WTC11 (cell line): ENCODE measurements at regions not wholly inside any gene's neighbourhood (a gene's known extent, or its start where the extent isn't known, plus 50 kb on each side); places are given as distances from the start of the nearest gene placed in this dataset.

Experiments used
- ATAC-seq: fragments of 200-7000 bp; cut with Tn5 transposase; 2 replicates; pipeline ENCODE4 v1.10.0; 2021; ENCODE audit warnings: mild to moderate bottlenecking, moderate library complexity
- CTCF ChIA-PET: fragments of 300-600 bp; sonication (Branson Sonifier 250); formaldehyde crosslinking; loops from one replicate; lab custom pipeline; 2021; ENCODE audit warnings: antibody characterized with exemption; lab: Charles Lee
- POLR2A ChIA-PET: fragments of 350-600 bp; sonication (Branson Sonifier 250); formaldehyde crosslinking; loops from one replicate; lab custom pipeline; 2021; ENCODE audit warnings: antibody characterized with exemption; lab: Charles Lee
- DNase-seq: peaks from one replicate; pipeline ENCODE4 v3.0.0; 2021; ENCODE audit warnings: low spot score
- H3K27ac Mint-ChIP-seq: 2 replicates; pipeline ENCODE4 v1.8.0; 2021; ENCODE audit warnings: mixed read lengths
- H3K27me3 Mint-ChIP-seq: 2 replicates; pipeline ENCODE4 v1.8.0; 2021; ENCODE audit warnings: low read depth, mild to moderate bottlenecking, moderate library complexity, mixed read lengths
- H3K36me3 Mint-ChIP-seq: 2 replicates; pipeline ENCODE4 v1.8.0; 2021; ENCODE audit warnings: mixed read lengths
- H3K4me1 Mint-ChIP-seq: 2 replicates; pipeline ENCODE4 v1.8.0; 2022; ENCODE audit warnings: mixed read lengths
- H3K4me3 Mint-ChIP-seq: 2 replicates; pipeline ENCODE4 v1.8.0; 2021; ENCODE audit warnings: mild to moderate bottlenecking, moderate library complexity, mixed read lengths
- H3K9me3 Mint-ChIP-seq: 2 replicates; pipeline ENCODE4 v1.8.0; 2021; ENCODE audit warnings: mixed read lengths
- EMX1 ChIP-seq: fragments of 250-450 bp; sonication (Bioruptor Pico); IDR thresholded peaks from 2 replicates; pipeline ENCODE4 v1.8.0; 2021; ENCODE audit warnings: mild to moderate bottlenecking
- ESRRA ChIP-seq: sonication (generic); formaldehyde crosslinking; IDR thresholded peaks from 2 replicates; pipeline ENCODE4 v1.8.1; 2022; ENCODE audit warnings: mild to moderate bottlenecking, missing genetic modification reagents, borderline replicate concordance
- FOXJ3 ChIP-seq: sonication (generic); formaldehyde crosslinking; IDR thresholded peaks from 2 replicates; pipeline ENCODE4 v1.9.0; 2021; ENCODE audit warnings: missing genetic modification reagents, mild to moderate bottlenecking, borderline replicate concordance
- FOXK1 ChIP-seq: sonication (generic); formaldehyde crosslinking; IDR thresholded peaks from 2 replicates; pipeline ENCODE4 v1.8.0; 2022; ENCODE audit warnings: mild to moderate bottlenecking, moderate library complexity, missing genetic modification reagents
- GABPB1 ChIP-seq: sonication (generic); formaldehyde crosslinking; IDR thresholded peaks from 2 replicates; pipeline ENCODE4 v1.8.1; 2023; ENCODE audit warnings: mild to moderate bottlenecking, missing genetic modification reagents
- JAZF1 ChIP-seq: fragments of 250-450 bp; sonication (Bioruptor Pico); IDR thresholded peaks from 2 replicates; pipeline ENCODE4 v1.9.0; 2021; ENCODE audit warnings: moderate library complexity, mild to moderate bottlenecking, inconsistent platforms
- NFATC4 ChIP-seq: fragments of 250-450 bp; sonication (Bioruptor Pico); IDR thresholded peaks from 2 replicates; pipeline ENCODE4 v1.9.0; 2021; ENCODE audit warnings: mild to moderate bottlenecking
- PRRX2 ChIP-seq: fragments of 250-450 bp; sonication (Bioruptor Pico); IDR thresholded peaks from 2 replicates; pipeline ENCODE4 v1.8.0; 2021; ENCODE audit warnings: mild to moderate bottlenecking
- SMAD4 ChIP-seq: sonication (generic); formaldehyde crosslinking; IDR thresholded peaks from 2 replicates; pipeline ENCODE4 v1.8.0; 2022; ENCODE audit warnings: mild to moderate bottlenecking, missing genetic modification reagents
- ZBTB21 ChIP-seq: sonication (generic); formaldehyde crosslinking; IDR thresholded peaks from 2 replicates; pipeline ENCODE4 v1.8.1; 2023; ENCODE audit warnings: mild to moderate bottlenecking, missing genetic modification reagents, borderline replicate concordance
- ZNF317 ChIP-seq: sonication (generic); formaldehyde crosslinking; IDR thresholded peaks from 2 replicates; pipeline ENCODE4 v1.8.1; 2023; ENCODE audit warnings: low read depth, mild to moderate bottlenecking, moderate library complexity, missing genetic modification reagents, borderline replicate concordance
- TF ChIP-seq, protein P1 (sequence below): sonication (generic); formaldehyde crosslinking; IDR thresholded peaks from 2 replicates; pipeline ENCODE4 v1.8.1; 2023; ENCODE audit warnings: mild to moderate bottlenecking, missing genetic modification reagents, moderate library complexity
- TF ChIP-seq, protein P2 (sequence below): sonication (generic); formaldehyde crosslinking; IDR thresholded peaks from 2 replicates; pipeline ENCODE4 v1.8.1; 2023; ENCODE audit warnings: mild to moderate bottlenecking, missing genetic modification reagents, borderline replicate concordance
- TF ChIP-seq, protein P3 (sequence below): fragments of 200-600 bp; IDR thresholded peaks from 2 replicates; pipeline ENCODE4 v1.8.0; 2022; ENCODE audit warnings: antibody characterized with exemption
- TF ChIP-seq, protein P4 (sequence below): fragments of 250-450 bp; sonication (Bioruptor Pico); IDR thresholded peaks from 2 replicates; pipeline ENCODE4 v1.9.0; 2021; ENCODE audit warnings: mild to moderate bottlenecking, borderline replicate concordance
- TF ChIP-seq, protein P5 (sequence below): sonication (generic); formaldehyde crosslinking; IDR thresholded peaks from 2 replicates; pipeline ENCODE4 v1.8.1; 2023; ENCODE audit warnings: mild to moderate bottlenecking, moderate library complexity, missing genetic modification reagents

DNA sequence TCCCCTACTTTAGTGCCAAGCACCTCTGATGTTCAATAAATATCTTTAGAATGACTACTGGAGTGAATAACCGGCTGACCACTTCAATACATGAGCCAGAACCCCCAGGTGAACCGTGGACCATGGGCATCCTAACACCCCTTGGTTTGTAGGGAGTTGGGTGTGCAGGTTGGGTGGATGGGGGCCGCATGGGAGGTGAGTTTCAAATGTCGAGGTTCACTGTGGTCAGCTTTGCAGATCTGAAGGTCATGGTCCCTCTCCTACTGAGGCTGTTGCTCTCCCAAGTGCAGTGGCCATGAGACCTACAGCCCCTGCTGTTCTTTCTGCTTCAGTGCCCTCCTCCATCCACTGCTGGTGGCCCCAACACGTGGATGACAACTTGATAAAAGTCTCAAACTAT, 178.0 kb upstream of the MKI67 start:
- no peak for TF ChIP-seq ZNF317
- TF ChIP-seq ZBTB21: no peak
- TF ChIP-seq NFATC4 (CRISPR knock-in tag): no peak
- TF ChIP-seq EMX1 (CRISPR knock-in tag): no peak
- TF ChIP-seq FOXK1: no peak
- no peak for TF ChIP-seq GABPB1 (CRISPR knock-in tag)
- TF ChIP-seq, protein P1, sequence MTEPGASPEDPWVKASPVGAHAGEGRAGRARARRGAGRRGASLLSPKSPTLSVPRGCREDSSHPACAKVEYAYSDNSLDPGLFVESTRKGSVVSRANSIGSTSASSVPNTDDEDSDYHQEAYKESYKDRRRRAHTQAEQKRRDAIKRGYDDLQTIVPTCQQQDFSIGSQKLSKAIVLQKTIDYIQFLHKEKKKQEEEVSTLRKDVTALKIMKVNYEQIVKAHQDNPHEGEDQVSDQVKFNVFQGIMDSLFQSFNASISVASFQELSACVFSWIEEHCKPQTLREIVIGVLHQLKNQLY (CRISPR knock-in tag): no peak
- TF ChIP-seq, protein P2, sequence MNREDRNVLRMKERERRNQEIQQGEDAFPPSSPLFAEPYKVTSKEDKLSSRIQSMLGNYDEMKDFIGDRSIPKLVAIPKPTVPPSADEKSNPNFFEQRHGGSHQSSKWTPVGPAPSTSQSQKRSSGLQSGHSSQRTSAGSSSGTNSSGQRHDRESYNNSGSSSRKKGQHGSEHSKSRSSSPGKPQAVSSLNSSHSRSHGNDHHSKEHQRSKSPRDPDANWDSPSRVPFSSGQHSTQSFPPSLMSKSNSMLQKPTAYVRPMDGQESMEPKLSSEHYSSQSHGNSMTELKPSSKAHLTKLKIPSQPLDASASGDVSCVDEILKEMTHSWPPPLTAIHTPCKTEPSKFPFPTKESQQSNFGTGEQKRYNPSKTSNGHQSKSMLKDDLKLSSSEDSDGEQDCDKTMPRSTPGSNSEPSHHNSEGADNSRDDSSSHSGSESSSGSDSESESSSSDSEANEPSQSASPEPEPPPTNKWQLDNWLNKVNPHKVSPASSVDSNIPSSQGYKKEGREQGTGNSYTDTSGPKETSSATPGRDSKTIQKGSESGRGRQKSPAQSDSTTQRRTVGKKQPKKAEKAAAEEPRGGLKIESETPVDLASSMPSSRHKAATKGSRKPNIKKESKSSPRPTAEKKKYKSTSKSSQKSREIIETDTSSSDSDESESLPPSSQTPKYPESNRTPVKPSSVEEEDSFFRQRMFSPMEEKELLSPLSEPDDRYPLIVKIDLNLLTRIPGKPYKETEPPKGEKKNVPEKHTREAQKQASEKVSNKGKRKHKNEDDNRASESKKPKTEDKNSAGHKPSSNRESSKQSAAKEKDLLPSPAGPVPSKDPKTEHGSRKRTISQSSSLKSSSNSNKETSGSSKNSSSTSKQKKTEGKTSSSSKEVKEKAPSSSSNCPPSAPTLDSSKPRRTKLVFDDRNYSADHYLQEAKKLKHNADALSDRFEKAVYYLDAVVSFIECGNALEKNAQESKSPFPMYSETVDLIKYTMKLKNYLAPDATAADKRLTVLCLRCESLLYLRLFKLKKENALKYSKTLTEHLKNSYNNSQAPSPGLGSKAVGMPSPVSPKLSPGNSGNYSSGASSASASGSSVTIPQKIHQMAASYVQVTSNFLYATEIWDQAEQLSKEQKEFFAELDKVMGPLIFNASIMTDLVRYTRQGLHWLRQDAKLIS: no peak
- TF ChIP-seq, protein P3, sequence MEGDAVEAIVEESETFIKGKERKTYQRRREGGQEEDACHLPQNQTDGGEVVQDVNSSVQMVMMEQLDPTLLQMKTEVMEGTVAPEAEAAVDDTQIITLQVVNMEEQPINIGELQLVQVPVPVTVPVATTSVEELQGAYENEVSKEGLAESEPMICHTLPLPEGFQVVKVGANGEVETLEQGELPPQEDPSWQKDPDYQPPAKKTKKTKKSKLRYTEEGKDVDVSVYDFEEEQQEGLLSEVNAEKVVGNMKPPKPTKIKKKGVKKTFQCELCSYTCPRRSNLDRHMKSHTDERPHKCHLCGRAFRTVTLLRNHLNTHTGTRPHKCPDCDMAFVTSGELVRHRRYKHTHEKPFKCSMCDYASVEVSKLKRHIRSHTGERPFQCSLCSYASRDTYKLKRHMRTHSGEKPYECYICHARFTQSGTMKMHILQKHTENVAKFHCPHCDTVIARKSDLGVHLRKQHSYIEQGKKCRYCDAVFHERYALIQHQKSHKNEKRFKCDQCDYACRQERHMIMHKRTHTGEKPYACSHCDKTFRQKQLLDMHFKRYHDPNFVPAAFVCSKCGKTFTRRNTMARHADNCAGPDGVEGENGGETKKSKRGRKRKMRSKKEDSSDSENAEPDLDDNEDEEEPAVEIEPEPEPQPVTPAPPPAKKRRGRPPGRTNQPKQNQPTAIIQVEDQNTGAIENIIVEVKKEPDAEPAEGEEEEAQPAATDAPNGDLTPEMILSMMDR: no peak
- no peak for TF ChIP-seq PRRX2 (CRISPR knock-in tag)
- TF ChIP-seq SMAD4 (CRISPR knock-in tag): no peak
- TF ChIP-seq FOXJ3: no peak
- TF ChIP-seq, protein P4, sequence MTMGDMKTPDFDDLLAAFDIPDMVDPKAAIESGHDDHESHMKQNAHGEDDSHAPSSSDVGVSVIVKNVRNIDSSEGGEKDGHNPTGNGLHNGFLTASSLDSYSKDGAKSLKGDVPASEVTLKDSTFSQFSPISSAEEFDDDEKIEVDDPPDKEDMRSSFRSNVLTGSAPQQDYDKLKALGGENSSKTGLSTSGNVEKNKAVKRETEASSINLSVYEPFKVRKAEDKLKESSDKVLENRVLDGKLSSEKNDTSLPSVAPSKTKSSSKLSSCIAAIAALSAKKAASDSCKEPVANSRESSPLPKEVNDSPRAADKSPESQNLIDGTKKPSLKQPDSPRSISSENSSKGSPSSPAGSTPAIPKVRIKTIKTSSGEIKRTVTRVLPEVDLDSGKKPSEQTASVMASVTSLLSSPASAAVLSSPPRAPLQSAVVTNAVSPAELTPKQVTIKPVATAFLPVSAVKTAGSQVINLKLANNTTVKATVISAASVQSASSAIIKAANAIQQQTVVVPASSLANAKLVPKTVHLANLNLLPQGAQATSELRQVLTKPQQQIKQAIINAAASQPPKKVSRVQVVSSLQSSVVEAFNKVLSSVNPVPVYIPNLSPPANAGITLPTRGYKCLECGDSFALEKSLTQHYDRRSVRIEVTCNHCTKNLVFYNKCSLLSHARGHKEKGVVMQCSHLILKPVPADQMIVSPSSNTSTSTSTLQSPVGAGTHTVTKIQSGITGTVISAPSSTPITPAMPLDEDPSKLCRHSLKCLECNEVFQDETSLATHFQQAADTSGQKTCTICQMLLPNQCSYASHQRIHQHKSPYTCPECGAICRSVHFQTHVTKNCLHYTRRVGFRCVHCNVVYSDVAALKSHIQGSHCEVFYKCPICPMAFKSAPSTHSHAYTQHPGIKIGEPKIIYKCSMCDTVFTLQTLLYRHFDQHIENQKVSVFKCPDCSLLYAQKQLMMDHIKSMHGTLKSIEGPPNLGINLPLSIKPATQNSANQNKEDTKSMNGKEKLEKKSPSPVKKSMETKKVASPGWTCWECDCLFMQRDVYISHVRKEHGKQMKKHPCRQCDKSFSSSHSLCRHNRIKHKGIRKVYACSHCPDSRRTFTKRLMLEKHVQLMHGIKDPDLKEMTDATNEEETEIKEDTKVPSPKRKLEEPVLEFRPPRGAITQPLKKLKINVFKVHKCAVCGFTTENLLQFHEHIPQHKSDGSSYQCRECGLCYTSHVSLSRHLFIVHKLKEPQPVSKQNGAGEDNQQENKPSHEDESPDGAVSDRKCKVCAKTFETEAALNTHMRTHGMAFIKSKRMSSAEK: no peak
- TF ChIP-seq, protein P5, sequence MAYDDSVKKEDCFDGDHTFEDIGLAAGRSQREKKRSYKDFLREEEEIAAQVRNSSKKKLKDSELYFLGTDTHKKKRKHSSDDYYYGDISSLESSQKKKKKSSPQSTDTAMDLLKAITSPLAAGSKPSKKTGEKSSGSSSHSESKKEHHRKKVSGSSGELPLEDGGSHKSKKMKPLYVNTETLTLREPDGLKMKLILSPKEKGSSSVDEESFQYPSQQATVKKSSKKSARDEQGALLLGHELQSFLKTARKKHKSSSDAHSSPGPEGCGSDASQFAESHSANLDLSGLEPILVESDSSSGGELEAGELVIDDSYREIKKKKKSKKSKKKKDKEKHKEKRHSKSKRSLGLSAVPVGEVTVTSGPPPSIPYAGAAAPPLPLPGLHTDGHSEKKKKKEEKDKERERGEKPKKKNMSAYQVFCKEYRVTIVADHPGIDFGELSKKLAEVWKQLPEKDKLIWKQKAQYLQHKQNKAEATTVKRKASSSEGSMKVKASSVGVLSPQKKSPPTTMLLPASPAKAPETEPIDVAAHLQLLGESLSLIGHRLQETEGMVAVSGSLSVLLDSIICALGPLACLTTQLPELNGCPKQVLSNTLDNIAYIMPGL (CRISPR knock-in tag): no peak
- no peak for TF ChIP-seq JAZF1 (CRISPR knock-in tag)
- TF ChIP-seq ESRRA (CRISPR knock-in tag): no peak
- TF ChIP-seq, all 79 proteins: peak for 0
- Mint-ChIP-seq H3K4me3 (no peak overlapping the region), H3K9me3 (peaks cover 53% of the 10 kb centered on the region), H3K27ac (no peak overlapping the region), H3K36me3 (peaks cover 24% of the 10 kb centered on the region), H3K27me3 (no peaks in the 10 kb centered on the region; the same call in 1 of the 2 replicates), H3K4me1 (no peaks in the 10 kb centered on the region)
- ATAC-seq (no peak), DNase-seq (no peak)
- ChIA-PET POLR2A (no interaction called here), CTCF (no interaction called here)
